ENCODE measurements at regions not wholly inside any gene's neighbourhood (a gene's known extent, or its start where the extent isn't known, plus 50 kb on each side); places are given as distances from the start of the nearest gene placed in this dataset.

GRCh38 chr3:16114930-16115329 lies 59.5 kb upstream of the GALNT15 start:
- no peak for DNase-seq

GRCh38 chr3:16118396-16118795 lies 56.1 kb upstream of the GALNT15 start:
- no peak for DNase-seq

GRCh38 chr3:16119887-16120286 lies 54.6 kb upstream of the GALNT15 start:
- no peak for DNase-seq

GRCh38 chr3:16121391-16121790 lies 53.1 kb upstream of the GALNT15 start:
- no peak for DNase-seq

- DNase-seq = no peak
These were observed 52.3 kb upstream of the GALNT15 start for GRCh38 chr3:16122155-16122554.

- DNase-seq = no peak
These were observed 51.8 kb upstream of the GALNT15 start for GRCh38 chr3:16122661-16123060.

- DNase-seq = no peak
These were observed 49.8 kb upstream of the GALNT15 start for GRCh38 chr3:16124636-16125035.
